H1 (cell line): ENCODE measurements at regions not wholly inside any gene's neighbourhood (a gene's known extent, or its start where the extent isn't known, plus 50 kb on each side); places are given as distances from the start of the nearest gene placed in this dataset.
"Not testable (repeated sequence)": the region's sequence is repeated elsewhere in the genome, so short reads cannot be mapped to it uniquely, and the experiment has no call there.

Source experiments
- CTCF ChIP-seq, 3 experiments: IDR thresholded peaks; 1 replicate in 2 of 3; 2 replicates in 1 of 3; pipeline versions ENCODE4 v1.5.1 to v1.6.1; 2011; ENCODE audit warnings: low read length in 3 of 3, mild to moderate bottlenecking in 3 of 3, inconsistent platforms in 2 of 3, low read depth in 1 of 3, moderate library complexity in 1 of 3; ENCODE audit not compliant: insufficient read depth in 1 of 3; ENCODE audit errors: control extremely low read depth in 1 of 3
- POLR2AphosphoS5 ChIP-seq: IDR thresholded peaks from 2 replicates; pipeline ENCODE4 v1.6.1; 2011; ENCODE audit warnings: low read depth, low read length
- RAD21 ChIP-seq, 2 experiments: IDR thresholded peaks in 1 of 2; conservative IDR thresholded peaks in 1 of 2; 2 replicates each; pipeline ENCODE4 v1.6.1; 2011; ENCODE audit warnings: low read depth in 2 of 2, low read length in 2 of 2, improper control_type of control experiment in 1 of 2, inconsistent platforms in 1 of 2, mild to moderate bottlenecking in 1 of 2, moderate library complexity in 1 of 2
- RFX5 ChIP-seq: IDR thresholded peaks from 2 replicates; pipeline ENCODE4 v1.6.1; 2011; ENCODE audit warnings: low read depth, low read length, improper control_type of control experiment, borderline replicate concordance
- SRF ChIP-seq: IDR thresholded peaks from 2 replicates; pipeline ENCODE4 v1.6.1; 2011; ENCODE audit warnings: mild to moderate bottlenecking, low read depth, low read length, moderate library complexity

- TF ChIP-seq CTCF (IDR thresholded peaks at IDR 0.05; ENCODE audit: control extremely low read depth in 1 of 3, insufficient read depth in 1 of 3, low read depth in 1 of 3, low read length in 3 of 3); SRF; RAD21 (IDR thresholded peaks at IDR 0.05 in 1 of 2, conservative IDR thresholded peaks at IDR 0.05 in 1 of 2; ENCODE audit: low read depth in 2 of 2, low read length in 2 of 2); POLR2AphosphoS5; RFX5: not testable (repeated sequence)
Observed at GRCh38 chr2:87476223-87476872, 271.5 kb upstream of the PLGLB2 start.
